HK-2 (cell line): ENCODE measurements at regions not wholly inside any gene's neighbourhood (a gene's known extent, or its start where the extent isn't known, plus 50 kb on each side); places are given as distances from the start of the nearest gene placed in this dataset.

Source experiments
- DNase-seq: peaks from one replicate; pipeline ENCODE4 v3.0.0-alpha.2; 2018; ENCODE audit not compliant: unreplicated experiment

DNA sequence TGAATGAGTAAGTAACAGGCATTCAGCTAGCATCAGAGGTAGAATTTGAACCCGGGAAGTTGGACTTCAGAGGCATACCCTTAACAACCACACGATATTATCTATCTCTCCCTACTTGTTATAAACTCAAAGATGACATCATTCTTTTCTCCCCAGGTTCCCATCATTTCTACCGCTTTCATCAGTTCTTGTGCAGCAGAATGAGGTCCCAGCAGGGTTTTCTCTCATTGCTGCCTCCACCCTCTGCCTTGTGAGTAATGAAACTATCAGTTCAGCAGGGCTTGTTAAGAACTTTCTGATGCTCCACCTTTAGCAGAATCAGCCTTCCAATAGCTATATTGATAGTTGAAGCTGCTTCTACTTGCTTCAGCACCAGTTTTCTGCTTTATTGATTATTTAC, 487.5 kb upstream of the KCNMB2 start:
- DNase-seq: no peak

DNA sequence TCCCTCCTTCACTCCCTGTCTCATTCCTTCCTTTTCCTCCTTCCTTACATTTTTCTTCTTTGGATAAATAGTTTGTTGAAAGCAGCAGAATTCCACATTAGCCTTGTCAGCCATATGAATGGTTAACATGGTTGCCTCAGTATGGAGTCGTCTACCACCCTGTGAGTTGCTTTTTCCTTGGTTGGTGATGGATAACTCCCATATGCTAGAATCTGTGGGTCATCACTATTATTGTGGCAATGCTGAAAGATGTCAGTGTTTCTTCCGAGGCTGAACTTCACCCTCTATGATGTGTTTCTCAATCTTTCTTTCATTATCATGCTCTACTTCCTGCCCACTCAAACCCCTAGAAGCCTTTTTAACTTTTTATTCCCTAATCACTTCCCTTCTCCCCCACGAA, 481.8 kb upstream of the KCNMB2 start:
- DNase-seq: no peak

DNA sequence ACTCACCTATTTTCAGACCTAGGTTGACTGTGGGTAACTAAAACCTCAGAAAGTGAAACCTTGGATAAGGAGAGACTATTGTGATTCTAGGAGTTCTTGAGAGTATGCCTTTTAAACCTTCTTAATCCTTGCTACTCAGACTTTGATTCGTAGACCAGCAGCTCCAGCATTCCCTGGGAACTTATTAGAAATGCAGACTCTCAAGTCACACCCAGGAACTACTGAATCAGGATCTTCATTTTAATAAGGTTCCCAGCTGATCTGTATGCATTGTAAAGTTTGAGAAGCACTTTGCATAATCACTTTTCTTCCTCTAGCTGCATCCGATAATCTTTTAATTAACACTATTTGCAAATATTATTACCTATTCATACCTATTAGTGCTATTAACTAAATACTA, 480.3 kb upstream of the KCNMB2 start:
- DNase-seq: no peak

DNA sequence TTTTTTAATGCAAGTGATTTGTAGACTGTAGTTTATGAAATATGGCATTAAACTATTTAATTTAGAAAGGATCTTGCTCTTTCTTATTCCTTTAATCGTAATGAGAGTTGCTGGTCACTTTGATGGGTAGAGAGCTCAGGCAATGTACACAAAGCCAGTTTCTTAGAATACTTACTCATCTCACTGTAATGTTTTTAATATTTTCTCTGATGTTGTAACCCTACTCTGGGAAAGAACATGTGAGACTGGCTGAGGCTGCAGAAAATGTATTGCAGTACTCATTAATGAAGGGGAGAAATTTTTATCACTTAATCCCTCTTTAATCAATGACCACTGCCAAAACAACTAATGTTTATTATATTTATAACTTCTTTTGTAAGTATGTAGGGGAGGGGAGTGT, 479.4 kb upstream of the KCNMB2 start:
- no peak for DNase-seq

DNA sequence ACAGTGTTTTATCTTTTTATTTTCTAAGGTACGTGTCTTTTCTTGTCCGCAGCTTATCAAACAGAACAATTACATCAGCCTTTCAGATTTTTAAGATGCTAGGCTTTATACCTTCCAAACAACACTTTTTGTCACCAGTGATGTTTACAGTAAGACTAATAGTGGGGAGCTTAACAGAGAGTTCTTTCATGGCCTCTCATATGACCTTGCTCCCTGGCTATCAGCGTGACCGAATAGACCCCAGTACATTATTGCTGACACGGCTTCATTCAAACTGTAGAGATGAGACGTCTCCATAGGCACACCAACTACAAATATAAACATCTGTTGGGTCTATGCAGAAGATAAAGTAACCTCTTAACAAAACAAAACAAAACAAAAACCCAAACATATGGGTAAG, 477.6 kb upstream of the KCNMB2 start:
- DNase-seq: no peak

DNA sequence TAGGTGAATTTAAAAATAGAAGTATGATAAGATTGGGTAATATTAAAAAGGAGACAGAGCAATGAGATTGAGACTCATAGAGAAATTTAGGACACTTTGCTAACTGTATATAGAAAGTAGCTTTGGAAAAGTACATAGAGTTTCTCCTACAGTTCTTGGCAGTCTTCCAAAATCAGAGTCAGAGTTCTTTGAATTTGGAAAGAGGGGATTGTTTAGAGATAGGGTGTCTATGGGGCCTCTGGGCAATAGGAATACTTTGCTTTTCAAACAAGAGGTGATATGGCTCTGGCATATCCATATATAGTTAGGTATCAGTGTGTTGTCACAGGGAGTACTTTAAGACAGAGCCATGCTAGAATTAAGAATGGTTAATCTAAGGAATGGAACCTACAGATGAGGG, 477.1 kb upstream of the KCNMB2 start:
- no peak for DNase-seq

DNA sequence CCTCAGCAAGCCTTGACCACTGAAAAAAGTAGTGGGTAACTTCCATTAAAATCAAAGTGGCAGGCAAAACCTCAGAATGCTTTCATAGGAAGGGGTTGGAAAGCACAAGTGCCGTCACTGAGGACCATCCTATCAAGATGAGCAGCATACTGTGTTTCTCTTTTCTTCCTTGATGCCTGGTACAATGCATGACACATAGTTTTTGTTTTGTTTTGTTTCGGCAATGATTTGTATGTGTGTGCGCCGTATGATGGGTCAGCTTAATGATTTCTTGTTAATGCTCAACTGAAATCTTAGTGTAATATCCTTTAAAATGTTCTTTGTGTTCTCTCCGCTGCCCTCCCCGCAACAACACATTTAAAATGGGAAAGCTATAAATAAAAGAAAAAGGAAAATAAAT, 476.4 kb upstream of the KCNMB2 start:
- DNase-seq: no peak

DNA sequence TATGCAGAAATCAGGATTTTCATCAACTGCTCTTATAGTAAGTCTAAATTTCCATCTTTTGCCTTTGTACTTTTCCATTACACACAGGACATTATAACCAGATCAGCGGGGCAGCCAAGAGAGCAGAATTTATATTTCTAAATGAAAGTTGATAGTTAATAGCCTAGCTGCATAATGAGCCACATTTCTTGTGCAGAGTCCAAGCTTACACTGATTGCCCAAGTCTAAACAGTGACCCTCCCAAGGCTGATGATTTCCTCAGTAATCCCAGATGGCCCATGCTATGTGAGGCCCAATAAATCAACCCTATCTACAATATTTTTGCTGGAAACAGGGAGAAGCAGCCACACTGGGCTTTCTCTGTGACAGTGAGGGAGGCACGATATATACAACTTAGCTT, 475.8 kb upstream of the KCNMB2 start:
- no peak for DNase-seq

DNA sequence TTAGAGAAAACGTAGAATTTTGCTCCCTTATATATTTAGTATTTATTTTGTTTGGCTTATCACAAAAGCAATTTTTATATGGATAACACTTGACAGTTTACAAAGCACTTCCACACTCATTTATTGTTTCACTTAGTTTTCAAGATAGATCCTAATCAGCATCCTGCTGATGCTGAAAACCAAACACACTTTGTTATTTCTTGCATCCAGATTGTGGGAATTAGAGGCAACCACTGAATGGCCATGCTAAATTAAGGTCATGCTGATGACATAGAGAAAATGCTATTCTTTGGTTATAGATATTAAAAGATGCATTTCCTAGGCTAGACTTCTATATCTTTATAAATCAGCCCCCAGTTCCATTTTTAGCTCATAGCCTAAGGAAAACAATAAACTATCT, 474.1 kb upstream of the KCNMB2 start:
- DNase-seq: no peak

DNA sequence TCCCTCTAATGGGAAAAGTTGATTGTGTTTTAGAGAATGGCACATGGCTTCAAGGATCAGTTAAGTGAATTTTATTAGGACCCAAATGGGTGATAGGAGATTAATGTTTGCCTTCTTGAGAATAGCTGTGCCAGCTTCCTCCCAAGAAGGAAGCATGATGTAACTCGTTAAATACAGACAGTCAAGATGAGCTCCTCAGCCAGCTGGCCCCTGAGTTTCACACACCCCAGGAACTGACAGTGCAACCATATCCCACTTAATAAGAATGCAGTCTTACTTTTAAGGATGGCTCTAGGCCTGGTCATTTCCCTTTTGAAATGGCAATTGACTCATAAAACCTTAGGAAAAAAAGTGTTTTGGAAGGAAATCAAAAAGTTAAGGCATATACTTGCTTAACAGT, 472.8 kb upstream of the KCNMB2 start:
- no peak for DNase-seq

DNA sequence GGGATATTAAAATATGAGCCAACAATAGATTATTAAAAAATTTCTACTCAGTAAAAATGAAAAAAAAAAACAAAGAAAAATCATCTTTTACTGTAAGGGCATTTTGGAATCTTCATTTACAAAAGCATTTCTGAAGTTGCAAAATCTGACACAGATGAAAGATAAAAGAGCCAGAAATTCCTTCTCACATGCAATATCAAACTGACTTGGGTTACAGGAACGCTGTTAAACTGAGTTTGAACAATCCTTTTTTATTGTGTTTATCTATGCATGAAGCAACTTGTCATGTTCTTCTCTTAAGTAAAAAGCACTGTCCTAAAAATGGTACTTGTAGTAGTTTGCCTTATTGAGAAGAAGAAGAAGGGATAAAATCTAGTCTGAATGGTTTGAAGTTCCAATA, 468.5 kb upstream of the KCNMB2 start:
- DNase-seq: no peak

DNA sequence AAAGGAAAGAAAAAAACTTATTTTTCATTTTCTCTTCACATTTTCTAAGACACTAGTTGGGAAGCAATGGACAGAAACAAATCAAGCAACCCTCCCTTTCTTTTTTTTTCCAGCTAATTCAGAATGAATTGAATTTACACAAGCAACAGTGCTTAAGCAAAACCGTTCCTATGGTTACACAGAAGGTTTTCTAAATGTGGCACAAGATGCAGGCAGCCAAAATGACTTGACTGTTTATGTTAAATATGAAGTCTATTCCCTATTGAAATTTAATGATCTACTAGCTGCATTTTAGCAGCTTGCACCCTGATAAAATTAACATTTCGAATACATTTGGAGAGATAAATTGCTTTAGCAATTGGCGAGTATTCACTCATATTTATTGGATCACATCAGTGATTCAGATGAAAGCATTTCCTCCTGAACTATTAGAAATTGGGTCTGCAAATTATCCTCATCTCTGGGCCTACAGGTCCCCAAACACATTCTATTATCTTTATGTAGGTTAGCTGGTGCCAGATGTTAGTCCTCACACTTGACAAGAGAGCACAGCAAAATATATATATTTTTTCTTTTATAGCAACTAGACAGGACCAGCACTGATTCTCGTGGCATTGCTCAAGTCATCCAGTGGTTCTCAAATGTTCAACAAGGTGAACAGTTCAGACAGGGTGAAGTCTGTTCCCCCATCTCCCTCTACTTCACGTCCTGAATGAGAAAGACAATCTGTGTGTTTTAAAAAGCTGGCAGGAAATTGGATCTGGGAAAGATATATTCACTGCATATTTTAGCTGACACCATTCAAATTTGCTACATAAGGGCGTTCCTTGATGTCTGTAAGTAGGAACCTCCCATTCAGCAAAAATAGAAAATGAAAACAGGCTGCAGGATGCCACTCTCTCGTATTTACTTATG, 463.6 kb upstream of the KCNMB2 start:
- no peak for DNase-seq

DNA sequence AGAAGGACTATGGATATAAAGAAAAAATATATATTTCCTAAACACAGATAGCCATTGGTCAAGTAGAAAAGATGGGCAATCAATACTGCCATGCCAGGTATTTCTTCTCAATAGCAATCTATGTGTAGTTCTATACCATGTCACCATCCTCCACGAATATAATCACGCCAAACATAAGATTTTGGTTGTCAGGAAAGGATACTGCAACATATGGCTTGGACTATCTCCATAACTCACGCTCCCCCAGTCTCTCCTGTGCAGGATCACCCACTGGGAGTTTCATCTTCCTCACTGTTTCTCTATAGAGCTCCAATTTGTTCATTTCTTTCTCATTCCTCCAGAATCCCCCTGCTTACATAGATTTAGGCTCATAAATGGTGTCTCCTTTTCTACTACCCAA, 462.9 kb upstream of the KCNMB2 start:
- no peak for DNase-seq

DNA sequence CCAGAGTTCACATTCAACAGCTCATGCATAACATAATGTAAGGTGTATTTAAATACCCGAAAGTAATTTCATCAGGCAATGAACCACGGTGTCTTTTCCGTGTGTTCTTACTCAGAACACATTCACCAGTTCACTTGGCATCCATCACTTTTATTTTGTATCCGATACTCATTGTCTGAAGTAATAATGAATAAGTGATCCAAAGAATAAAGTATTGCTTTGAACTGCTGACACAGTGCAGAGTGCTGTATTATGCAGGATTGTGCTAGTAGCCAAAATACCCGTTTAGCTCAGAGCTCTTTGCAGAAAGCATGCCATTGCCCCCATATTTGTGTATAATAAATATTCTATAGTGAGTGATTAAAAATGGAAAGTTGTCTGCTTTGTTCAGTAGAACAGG, 460.9 kb upstream of the KCNMB2 start:
- no peak for DNase-seq

DNA sequence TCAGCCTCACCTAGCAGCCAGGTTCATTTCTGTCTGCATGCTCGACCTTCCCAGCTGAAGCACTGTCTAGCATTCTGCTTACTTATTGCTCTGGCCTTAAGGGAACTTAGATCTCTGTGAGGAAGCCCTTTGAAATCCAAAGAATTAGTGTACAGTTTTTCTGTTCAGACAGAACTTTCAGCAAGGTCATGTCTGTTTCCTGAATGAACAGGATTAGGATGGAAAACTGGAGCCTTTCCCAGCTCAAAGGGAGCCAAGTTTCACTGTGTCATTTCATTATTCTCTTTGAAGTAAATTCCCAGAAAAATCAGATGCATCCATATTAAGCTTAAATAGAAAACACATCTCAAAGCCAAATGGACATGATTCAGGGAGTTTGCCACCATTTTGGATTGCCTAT, 457.3 kb upstream of the KCNMB2 start:
- no peak for DNase-seq

DNA sequence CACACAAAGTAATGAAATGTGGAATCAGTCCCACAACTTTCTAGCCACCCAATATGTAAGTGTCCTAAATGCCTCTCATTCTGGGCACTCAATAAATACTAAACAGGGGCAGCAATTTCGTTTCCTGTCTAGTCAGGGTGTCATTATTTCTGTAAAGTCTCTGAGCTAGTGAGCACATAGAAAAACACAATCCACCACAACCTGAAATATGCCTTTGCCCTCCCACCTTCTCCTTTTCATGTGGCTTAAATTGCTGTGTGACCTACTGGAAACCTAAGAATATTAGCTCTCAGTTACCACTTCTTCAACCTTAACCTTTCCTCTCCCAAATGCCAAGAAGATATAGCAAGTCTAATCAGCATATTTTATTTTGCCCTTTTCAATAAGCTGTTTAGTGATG, 456.3 kb upstream of the KCNMB2 start:
- no peak for DNase-seq

DNA sequence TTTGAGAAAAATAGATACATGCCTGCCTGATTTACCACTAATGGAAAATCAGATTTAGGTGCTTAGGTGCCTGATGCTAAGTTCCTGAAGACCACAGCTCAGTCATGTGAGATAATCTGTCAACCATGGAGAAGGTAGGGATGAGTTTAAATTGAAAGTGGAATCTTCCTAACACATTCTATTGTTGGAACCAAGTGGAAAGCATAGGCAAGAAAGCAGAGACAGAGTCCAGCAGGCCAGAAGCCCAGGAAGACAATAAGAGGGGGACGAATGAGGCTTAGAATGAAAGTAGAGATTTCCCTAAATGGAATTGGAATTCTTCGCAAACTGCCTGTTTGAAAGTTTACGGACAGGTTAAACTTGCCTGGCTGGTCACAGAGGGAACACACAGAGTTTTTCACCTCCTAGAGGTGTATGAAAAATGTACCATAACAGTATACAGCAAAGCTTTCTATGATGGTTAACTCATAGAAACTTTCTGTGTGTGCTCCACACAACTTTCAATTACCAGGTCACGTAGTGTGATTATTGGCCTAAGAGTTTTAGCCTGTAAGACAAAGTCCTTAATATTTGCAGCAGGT, 453.8 kb upstream of the KCNMB2 start:
- no peak for DNase-seq

DNA sequence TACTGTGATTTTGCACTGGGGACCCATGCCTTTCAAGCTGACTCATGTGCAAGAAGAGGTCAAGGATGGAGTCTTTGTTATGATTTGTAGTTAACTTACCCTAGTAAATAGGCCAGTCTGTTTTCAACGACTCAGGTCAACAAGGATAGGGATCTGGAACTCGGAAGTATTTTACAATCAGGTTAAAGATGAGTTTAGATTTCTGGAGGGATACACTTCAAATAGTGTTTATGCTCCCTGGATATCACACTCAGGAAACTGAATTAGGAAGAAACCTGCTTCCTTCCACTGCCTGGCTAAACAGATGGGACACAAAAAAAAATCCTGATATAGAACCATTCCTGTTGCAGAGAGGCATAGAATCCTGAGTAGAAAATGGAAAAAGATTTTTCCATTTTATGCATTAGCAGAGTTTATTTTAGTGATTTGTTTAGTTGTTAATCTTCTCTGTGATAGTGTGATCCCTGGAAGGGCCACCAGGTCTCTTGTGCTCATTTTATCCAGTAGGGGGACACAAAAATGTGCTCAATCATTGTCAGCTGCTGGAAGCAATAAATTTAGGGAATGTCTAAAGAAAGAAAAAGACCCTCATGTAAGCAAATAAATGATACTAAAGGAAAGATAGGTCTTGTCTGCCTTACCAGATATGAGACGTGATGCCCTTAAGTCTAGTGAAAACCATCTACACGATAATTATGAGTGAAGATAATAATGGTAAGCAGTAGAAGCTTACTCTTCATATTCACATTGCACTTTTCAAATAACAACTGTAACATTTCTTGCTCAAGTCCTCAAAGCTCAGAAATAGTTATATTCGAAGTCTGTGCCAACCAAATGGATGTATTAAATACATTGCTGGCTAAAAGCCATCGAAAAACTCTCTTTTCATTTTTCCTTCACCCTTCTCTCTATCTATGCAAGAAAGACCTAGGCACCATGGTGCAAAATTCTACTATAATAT, 452.1 kb upstream of the KCNMB2 start:
- DNase-seq: no peak

DNA sequence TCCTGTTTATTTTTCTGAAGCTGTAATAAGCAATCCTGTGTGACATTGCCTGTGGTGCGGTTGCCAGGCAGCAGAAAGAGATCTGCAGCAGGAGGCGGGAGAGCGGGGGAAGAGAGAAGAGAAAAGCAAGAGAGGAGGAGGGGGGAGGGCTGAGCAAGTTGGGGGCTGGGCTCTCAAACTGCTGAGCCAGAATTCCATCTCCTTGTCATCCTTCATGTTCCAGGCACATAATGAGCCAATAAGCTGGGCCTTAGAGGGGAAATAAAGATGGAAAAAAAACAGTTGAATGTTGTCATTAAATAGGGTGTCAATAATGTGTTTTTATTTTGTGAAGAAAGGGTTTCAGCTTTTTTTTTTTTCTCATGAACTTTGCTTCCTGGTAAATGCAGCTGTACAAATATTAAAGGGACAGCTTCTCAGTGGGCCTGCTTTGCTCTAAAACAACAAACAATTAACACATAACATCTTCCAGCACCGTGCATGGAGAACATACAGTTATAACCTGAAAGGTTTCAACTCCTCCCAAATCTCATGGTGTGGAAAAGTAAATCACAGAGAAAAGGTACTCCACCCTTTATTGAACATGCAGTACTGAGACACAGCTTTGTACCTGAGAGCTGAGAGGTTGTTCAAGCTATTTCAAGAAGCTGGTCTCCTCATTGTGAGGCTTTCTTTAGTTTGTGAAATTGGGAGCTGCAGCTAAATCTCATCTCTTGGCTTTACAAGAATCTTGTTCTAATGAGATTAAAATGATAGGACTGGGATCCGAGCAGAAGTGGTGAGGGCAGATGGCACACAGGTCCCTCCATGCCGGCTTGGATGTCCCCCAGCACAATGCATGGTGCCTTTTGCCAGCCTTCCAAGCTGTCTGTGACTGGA, 451.1 kb upstream of the KCNMB2 start:
- DNase-seq: no peak

DNA sequence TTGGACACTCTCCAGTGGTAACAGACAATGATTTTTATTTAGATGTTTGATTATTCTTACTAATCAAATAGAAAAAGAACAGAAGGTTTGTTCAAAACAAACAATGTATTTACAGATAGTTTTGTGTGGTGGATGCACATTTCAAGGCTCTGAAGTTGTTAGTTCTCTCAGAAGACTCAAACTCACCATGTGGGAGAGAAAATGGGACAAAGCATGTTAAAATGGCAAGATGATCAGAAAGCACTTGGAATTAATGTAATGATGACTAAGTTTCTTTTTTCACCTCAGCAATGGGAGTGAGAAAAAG, 450.5 kb upstream of the KCNMB2 start:
- DNase-seq: no peak

DNA sequence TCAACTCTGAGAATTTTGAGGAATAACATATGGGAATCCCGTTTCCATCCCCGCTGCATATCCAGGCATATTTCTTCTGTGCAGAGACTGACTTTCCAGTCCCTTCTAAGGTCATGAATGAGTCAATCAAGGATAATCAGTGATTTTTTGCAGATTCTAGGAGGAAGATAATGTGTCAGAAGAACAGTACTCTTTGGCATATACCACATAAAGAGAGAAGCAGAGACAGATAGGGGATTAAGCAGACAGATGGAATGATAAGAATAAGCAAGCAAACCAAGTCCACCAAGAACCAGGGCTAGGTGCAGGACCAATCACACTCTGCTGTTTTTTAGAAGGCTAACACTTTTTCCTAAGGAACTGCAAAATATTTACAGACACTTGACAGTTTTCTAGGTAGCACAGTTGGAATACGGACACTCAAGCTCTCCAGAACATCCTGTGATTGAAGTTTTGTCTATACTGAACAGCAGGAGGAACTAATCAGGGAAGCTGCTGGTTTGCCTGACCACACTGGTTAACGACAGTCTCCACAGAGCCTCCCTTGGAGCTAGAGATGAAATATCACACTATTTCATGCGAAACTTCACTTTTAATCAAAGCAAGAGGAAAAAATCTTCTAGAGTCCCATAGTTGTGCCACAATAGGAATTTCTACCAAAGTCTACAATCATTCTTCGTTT, 450.0 kb upstream of the KCNMB2 start:
- no peak for DNase-seq
